Body of pancreas (tissue), 4 donors: ENCODE measurements at regions not wholly inside any gene's neighbourhood (a gene's known extent, or its start where the extent isn't known, plus 50 kb on each side); places are given as distances from the start of the nearest gene placed in this dataset.

ENCODE experiments used
- POLR2A ChIP-seq, 3 donors: fragments of 450-650 bp; IDR thresholded peaks; one replicate each; pipeline ENCODE4 v1.6.1; 2016; ENCODE audit warnings: antibody characterized with exemption in 3 of 3, mild to moderate bottlenecking in 2 of 3
- TF ChIP-seq, protein P1 (sequence below), 7 experiments: fragments of 450-650 bp in 4 of 7; fragments of 200-600 bp in 3 of 7; sonication (generic) in 3 of 7; IDR thresholded peaks; one replicate each; pipeline ENCODE4 v1.5.1; 2016 to 2019; ENCODE audit warnings: antibody characterized with exemption in 7 of 7

DNA sequence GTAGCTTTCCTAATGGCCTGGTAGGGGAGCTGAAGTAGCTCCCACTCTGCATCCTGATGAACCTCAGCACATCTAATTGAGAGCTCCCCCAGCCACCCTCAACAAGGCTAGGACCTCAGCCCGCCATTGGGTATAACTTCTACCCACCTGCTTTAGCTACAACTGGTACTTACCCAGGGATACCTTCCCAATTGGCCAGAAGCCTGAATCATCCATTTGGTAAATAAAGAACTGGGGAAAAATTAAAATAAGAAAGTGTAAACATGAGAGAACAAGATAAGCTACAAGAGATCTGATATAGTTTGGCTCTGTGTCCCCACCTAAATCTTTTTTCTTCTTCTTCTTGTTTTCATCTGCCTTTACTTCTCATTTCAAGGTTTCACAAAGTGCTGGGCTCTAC, 372.0 kb downstream of the CMPK2 start:
- TF ChIP-seq, protein P1, sequence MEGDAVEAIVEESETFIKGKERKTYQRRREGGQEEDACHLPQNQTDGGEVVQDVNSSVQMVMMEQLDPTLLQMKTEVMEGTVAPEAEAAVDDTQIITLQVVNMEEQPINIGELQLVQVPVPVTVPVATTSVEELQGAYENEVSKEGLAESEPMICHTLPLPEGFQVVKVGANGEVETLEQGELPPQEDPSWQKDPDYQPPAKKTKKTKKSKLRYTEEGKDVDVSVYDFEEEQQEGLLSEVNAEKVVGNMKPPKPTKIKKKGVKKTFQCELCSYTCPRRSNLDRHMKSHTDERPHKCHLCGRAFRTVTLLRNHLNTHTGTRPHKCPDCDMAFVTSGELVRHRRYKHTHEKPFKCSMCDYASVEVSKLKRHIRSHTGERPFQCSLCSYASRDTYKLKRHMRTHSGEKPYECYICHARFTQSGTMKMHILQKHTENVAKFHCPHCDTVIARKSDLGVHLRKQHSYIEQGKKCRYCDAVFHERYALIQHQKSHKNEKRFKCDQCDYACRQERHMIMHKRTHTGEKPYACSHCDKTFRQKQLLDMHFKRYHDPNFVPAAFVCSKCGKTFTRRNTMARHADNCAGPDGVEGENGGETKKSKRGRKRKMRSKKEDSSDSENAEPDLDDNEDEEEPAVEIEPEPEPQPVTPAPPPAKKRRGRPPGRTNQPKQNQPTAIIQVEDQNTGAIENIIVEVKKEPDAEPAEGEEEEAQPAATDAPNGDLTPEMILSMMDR (IDR thresholded peaks at IDR 0.05), result no peak
- TF ChIP-seq POLR2A (IDR thresholded peaks at IDR 0.05), result no peak
